COLO668 (cell line): ENCODE measurements at regions not wholly inside any gene's neighbourhood (a gene's known extent, or its start where the extent isn't known, plus 50 kb on each side); places are given as distances from the start of the nearest gene placed in this dataset.

ENCODE experiments used
- DNase-seq: peaks from one replicate; lab custom pipeline; 2025; ENCODE audit not compliant: unreplicated experiment; lab: John Stamatoyannopoulos, UW

DNA sequence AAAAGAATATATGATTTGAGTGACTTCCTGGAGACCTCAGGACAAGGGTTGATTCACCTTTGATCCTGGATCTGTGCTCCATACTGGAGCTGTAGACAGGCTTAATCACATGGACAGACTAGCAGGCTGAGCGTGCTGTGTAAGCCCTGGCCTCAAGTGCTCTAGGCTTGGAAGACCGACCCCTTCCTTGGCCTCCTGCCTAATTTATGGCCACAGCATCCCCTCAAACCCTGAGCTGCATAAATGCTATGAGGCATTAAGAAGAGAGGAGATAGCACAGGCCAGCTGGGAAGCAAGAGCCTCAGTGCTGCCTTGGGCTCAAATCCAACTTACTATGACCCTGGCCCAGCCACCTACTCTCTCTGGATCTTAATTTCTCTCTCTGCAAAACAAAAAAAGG, 385.1 kb downstream of the BUD13 start:
- no peak for DNase-seq

DNA sequence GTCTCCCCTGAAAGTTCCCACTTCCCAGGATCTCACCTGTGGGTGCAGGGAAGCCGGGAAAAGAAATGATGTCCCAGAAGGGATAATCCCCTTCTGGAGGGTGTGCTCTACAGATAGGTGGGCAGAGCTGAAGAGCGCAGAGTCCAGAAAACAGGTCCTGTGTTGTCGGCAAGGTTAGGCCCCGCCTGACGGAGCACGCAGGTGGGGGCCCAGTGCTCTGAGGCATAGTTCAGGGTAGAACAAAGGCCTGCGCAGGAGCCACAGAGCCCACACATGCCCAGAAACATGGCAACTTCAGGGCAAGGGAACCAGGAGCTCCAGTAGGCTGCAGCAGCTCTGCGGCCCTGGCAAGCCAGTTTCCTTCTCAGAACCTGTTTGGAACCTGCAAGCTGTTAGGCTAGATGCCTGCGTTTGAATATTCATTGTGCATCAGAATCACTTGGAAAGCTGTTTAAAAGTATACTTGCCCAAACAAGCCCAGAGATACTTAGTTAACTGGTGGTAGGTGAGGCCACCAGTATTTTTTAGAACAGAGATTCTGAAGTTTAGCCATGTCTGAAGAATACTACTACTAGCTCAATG, 386.6 kb downstream of the BUD13 start:
- DNase-seq: no peak

DNA sequence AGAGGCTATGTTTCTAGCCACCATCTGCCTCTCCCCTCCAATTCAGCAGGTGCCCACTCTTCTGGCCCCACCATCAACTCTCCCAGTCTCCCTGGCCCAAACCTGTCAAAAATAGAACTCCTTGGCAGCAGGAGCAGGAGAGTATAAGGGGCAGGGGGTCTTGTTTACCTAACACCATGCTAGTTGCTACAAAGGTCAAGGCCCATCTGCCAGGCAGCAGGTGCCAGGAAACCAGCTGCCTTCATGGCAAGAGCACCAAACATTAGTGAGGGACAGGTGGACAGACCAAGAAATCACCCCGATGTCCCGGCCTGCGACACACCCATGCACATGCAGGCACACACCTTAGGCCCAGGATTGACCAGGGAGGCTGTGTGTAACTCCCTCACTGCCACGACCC, 387.9 kb downstream of the BUD13 start:
- DNase-seq: peak; percentile 61

DNA sequence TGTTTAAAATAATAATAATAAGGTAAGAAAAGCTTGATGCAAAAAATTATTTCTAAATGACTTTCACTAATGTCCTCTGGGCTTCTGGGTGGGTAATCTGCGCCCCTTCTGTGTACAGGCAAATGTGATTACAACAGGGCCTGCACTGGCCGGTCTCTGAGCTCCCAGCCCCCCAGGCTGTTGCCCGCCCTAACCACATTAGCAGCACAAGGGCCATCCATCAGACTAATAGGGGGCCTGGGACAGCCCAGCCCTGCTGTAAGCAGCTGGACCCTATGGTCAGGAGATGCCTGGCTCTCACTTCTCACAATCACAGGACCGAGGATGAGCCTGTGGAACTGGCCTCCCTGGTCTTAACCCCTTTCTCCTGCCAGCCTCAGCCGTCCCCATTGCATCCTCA, 388.4 kb downstream of the BUD13 start:
- DNase-seq: no peak

DNA sequence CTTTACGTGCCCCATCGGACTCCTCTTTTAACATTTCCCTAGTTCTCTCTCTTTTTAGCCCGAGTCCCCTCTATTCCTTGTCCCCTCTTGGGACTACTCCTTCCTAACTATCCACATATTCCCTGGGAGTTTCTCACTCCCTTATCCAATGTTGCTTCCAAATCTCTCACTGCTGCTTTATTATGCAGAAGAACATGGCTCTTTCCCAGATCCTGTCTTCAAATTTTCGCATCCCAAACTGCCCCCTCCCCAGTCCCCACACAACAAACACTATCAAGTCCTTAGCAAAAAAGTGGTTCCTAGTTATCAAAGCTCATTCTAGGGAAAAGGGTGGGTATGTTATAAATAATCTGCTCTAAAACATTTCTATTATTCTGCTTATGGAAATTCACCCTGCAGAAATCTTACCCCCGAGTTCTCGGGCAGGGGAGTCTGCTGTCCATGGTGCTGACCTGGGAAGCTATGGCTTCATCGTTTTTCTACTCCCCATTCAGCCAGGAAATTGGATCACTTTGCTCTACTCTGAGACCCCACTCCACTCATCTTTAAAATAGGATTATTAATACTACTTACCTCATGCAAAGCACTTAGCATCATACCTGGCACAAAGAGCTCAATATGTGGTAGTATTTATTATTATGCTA, 393.5 kb downstream of the BUD13 start:
- no peak for DNase-seq

DNA sequence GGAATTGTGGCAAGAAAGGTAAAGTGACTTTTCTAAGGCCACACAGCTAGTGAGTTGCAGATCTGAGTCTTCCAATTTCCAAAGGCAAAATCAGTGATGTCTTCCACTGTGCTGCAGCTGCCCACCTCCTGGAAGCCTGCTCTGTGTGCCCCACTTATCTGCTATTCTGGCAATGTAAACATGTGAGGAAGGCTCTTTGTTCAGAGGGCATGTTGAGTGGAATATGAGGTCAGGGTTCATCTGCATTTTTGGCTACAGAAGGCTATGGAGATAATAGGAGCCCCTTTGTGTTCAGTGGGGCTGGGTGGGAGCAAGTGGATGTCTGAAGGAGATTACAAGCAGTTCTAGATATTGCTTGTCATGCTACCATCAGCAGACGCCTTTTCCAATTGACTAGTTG, 396.2 kb downstream of the BUD13 start:
- DNase-seq: peak; percentile 64

DNA sequence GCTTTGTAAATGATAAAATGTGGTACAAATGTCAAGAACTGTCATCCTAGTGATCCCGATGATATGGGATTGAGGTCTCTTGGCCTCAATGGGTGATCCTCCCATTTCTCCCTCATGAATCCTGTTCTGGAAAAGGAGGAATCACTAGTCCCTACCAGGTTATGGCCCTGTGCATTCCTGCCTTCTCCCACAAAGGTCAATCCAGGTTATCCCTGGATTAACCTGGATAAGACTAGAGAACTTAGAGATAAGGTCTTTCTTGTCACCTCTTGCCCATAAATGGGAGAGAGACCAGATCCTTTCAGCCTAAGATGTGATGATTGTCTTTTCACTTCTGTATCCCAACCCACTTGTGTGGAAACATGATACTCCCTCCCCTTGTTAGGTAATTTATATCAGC, 396.7 kb downstream of the BUD13 start:
- DNase-seq: no peak

DNA sequence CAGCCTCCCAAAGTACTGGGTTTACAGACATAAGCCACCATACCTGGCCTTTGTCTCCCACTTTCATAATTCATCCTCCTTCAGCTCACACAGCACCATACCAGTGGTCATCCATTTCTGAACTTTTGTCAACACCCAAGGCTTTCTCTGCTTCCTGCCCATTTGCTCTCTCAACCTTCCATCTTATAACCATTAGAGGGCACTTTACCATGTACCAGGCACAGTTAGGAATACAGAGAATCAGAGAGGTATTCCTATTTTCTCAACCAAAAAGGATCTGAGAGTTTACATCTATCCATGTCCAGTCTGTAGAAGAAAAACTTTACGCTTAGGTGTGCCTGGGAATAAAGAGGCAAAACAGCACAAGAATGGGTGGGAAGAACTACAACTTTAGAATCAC, 397.6 kb downstream of the BUD13 start:
- no peak for DNase-seq

DNA sequence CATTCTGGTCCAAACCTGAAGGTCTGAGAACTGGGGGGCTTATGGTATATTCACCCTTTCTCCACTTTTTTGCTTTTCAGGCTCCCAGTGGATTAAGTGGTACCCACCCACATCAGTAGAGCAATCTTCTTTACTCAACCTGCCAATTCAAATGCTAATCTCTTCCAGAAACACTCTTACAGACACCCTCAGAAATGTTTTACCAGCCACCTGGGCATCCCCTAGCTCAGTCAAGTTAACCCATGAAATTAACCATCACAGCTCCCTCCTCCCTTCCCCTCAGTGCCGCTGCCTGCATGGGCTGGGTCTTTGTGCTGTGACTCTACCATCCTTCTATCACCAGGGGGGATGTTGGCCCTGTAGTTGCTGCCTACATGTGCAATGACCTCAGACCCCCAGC, 398.7 kb downstream of the BUD13 start:
- no peak for DNase-seq

DNA sequence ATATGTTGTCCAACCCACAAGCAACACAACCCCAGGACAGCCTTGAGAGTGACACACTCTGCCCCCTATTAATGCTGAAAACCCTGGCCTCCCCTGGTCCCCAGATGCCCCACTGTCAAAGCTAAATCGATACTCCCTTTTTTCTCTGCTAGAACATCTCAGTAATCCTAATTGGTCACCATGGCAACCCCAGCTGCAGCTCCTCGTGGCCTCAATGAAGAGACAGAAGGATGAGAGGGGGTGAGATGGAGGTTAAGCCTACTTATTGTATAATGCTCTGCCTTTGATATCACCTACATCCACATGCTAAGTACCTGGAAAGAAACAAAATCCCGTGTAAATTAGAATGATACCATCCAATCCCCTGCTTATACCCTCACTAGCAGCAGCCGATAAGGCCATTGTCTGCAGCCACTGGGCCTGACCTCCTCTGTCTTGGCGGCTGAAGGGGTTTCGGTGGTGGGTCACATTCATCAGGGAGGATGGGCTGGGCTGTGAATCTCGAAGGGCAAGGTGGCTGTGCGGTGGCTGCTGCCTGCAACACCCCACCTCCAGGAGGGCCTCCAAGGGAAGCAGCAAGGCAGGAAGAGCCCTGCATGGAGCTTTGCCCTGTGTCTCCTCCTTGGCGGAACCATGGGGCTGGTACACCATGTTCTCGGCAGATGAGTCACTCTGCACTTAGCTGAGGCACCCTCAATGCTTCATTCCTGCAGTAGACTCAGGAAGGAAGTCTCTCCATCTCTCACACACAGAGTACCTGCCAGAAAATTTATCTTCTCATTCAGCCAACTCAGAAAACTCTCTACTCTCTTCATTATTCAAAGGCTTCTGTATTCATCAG, 399.5 kb downstream of the BUD13 start:
- DNase-seq: no peak

DNA sequence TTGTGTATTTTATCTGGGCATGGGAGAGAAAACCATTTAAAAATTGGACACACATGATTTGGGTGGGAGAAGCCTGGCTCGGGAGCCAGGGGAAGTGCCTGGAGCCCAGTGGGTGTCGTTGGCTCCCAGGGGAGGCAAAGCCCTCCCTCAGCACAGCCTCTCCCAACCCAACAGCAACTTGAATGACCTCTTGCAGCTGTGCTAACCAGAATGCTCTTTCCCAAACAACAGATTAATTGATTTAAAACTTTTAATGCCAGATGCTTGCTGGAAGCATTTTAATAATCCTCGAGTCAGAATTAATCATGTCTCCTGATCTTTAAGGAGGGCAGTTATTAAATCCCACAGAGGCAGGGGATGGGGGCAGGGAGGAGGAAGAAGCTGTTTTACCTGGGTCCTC, 401.6 kb downstream of the BUD13 start:
- DNase-seq: no peak

DNA sequence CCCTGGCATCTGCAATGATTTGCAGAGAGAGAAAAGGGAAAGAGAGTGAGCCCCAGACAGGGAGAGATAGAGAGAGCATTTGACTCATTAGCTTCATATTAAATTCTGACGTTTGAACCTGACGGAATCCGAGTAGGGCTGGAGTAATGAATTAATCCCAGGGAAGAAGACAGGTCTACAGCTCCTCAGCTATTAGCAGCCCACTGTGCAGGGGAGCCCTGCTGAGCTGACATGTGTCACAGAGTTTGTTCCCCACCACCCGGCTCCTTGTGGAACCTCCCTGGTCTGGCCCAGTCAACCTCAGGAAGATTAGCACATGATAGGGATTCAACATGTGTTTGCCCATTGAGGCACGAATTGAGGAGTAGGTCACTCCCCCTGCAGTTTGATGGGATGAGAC, 404.0 kb downstream of the BUD13 start:
- no peak for DNase-seq

DNA sequence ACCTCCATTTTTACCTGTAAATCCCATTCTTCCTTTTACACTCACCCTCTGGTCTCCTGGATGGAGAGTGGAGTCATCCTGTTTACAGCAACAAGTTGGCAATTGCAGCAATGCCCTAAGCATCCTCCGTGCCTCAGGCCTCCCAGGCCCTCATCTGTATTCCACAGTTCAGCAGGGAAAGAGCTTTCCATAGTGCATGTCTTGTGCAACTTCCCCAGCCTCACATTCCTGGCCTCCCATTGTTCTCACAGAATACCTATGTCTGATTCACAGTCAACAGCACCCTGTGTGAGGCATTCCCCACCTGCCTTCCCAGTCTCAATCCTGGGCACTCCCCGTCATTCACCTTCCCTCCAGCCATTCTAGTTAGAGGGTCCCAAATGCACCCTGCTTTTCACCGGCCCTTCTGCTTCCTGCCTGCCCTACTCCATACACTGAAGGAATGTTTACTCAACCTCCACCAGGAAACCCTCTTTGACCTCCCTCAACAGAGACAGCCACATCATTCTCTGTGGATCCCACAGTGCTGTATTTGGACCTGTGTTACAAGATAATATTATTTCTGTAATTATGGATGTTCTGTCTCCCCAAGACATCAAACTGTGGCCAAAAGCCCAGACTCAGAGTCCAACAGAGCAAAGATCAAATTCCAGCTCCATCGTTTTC, 405.7 kb downstream of the BUD13 start:
- DNase-seq: no peak

DNA sequence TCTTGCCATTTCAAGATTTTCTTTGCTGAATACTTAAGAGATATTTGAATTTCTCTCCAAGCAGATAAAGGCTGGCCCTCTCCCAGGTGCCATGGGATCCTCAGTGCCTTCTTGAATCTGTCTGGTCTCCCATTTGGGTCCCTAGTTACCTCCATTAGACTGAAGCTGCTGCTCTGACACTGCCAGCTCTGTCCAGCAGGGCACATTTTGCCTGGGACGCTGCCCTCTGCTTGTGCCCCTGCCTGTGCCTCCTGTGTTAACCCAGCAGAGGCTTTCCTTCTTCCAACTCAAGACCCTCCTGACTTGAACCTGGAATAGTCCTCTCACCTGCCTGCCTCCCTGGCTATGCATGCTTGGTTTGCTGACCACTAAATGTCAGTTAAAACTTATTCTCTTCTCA, 406.3 kb downstream of the BUD13 start:
- no peak for DNase-seq

DNA sequence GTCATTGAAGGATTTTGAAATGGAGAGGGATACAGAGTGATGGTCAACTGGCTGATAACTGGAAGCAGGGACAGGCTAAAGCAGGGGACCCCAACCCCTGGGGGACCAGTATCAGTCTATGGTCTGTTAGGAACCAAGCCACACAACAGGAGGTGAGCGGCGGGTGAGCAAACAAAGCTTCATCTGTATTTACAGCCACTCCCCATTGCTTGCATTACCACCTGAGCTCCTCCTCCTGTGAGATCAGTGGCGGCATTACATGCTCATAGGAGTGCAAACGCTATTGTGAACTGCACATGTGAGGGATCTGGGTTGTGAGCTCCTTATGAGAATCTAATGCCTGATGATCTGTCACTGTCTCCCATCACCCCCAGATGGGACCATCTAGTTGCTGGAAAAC, 407.9 kb downstream of the BUD13 start:
- DNase-seq: peak; percentile 16

DNA sequence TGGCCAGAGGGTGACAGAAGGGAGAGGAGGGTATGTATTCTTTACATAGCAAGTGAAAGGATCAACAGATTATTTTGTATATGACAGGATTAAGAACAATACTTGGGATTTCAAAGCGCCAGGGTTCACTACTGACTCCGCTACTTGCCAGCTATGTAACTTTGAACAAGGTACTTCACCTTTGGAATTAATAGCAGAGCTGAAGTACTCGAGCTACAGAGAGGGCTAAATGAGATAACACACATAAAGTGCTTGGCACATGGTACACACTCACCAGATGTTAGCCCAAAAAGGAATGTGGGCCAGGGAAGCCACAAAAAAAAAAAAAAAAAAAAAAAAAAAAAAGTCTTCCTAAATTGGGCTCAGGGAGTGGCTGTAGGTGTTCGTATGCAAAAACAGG, 408.4 kb downstream of the BUD13 start:
- no peak for DNase-seq

DNA sequence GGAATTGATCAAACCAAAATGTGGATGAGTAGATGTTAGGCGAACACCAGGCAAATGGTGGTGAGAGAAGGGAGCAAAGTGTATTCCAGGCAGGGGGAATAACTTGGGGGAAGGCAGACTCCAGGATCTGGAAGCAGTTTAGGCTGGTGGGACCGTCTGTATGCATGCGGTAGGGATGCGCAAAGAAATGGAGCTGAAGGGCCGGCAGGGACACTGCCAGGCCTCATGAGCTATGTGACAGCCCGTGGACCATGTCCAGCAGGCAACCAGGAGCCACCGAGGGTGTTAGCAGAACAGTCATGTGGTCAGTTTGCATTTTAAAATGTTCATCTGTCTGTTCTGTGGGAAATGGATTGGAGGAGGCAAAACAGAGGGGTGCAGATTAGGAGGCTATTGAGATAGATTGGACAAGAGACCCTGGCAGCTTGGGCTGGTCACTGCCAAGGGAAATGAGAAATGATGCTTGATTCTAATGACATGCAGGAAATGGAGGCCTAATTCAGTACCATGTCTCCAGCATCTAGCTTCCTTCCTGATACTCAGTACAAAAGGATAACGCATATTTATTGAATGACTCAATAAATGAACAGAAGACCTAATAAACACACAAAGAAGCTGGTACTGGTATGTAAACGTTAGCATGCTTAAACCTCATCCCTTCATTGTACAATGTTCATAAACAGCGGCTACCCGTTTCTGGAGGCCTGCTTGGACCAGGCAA, 412.4 kb downstream of the BUD13 start:
- no peak for DNase-seq

DNA sequence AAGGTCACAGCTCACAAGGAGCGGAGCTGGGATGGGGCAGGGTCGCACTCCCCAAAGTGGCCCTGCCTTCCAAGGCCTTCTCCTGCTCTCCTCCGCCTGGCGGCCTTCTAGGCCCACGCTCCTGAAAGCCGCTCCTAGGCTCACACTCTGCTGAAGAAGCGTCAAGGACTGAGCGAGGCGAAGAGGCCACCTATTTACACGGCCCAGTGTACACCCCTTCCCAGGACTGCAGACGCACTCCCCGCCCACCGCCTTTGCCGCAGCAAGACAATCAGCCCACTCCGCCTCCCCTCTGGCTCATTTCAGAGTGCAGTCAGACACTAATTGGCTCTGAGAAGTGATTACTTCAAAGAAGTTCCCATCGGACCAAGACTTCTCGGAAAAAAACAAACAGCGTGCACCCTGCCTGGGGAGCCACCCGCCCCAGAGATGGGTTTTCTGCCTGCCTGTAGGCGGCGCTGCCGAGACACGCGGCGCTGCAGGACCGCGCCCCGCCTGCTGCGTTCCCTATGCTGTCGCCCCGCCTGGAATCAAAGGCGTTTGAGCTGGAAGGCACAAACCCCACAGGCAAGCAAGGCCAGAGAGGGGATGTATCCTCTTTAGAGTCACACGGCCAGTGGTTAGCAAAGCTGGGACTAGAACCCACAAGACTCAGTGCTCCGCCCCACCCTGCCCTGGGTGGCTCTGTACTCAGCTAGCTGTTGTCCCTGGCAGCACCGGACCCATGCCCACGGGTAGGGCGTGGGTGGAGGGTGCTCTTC, 414.8 kb downstream of the BUD13 start:
- no peak for DNase-seq

DNA sequence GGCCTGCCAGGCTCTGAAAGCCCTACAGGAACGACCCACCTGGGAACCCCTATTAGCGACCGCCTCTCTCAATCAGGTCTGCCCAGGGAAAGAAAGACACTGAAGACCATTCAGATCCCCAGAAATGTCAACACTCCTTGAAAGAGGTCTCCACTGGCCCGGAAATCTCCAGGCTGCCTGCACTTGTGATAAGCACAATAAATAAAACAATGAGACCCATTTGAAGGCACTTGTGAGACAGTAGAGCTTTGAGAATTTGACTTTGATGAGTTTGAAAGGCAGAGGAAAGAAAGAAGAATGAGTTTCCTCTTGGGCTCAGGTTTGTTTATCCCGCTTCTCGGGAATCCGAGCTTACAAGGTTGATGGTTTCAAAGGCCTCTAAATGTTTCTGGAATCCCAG, 416.3 kb downstream of the BUD13 start:
- no peak for DNase-seq

DNA sequence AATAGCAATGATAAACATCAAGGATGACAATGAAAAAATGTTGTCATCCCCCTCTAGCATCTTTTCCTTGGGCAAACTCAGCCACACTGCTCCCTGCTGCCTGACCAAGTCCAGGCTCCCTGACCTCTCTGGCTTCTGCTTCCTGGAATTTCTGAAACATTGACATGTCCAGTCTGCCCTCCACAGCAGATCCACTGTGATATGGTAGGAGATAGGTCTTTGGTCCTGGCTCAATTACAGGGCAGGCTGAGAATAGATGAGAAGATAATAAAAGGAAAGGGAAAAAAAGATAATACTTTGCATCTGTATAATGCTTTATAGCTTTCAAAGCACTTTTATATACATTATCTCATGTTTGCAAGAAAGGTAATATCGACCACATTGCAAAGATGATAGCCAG, 417.7 kb downstream of the BUD13 start:
- no peak for DNase-seq

DNA sequence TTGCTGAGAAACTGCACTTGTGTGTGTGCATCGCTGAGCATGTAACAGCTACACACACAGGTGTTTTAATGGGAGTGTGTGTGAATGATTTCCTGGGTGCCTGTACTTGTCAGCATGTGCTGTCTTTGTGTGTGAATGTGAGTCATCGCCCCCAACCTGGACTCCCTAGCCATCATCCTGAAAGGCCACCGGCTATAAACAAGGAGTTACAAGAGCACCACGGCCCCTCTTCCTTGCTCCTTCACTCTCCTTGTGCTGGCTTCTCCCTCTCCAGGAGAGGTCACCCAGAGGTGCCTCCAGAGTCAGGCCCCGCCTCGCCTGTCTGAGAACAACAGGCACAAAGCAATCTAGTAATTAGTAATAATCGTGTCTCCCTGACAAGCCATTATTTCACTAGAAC, 419.2 kb downstream of the BUD13 start:
- DNase-seq: peak; percentile 58
